ENCODE measurements at regions not wholly inside any gene's neighbourhood (a gene's known extent, or its start where the extent isn't known, plus 50 kb on each side); places are given as distances from the start of the nearest gene placed in this dataset.
"Not testable (repeated sequence)": the region's sequence is repeated elsewhere in the genome, so short reads cannot be mapped to it uniquely, and the experiment has no call there.

GRCh38 chr20:5397393-5397792 is 80.6 kb upstream of the PROKR2 start:
- peaks cover 30 to 50% of the 10 kb centered on the region in 2 donors for H3K27me3 Mint-ChIP-seq
- no peaks in the 10 kb centered on the region for H3K36me3 Mint-ChIP-seq (ENCODE audit: insufficient read depth)
- H3K27ac Mint-ChIP-seq = no peak overlapping the region
- H3K4me1 Mint-ChIP-seq (ENCODE audit: low read depth in 2 of 2) = no peaks in the 10 kb centered on the region
- H3K9me3 Mint-ChIP-seq = no peaks in the 10 kb centered on the region
- no peak for DNase-seq
- no peak for ATAC-seq (replicated peaks)
- H3K4me3 Mint-ChIP-seq = no peak overlapping the region

GRCh38 chr20:5395932-5396727 is 79.4 kb upstream of the PROKR2 start:
- H3K36me3 Mint-ChIP-seq (ENCODE audit: insufficient read depth) = no peaks in the 10 kb centered on the region
- no peak overlapping the region for H3K27ac Mint-ChIP-seq
- H3K4me1 Mint-ChIP-seq (ENCODE audit: low read depth in 2 of 2) = no peaks in the 10 kb centered on the region

GRCh38 chr20:5393218-5393870 is 76.6 kb upstream of the PROKR2 start:
- Mint-ChIP-seq H3K4me3 (no peak overlapping the region), H3K4me1 (ENCODE audit: low read depth in 2 of 2) (no peaks in the 10 kb centered on the region), H3K27me3 (peaks cover 31 to 67% of the 10 kb centered on the region in 2 donors), H3K36me3 (ENCODE audit: insufficient read depth) (no peaks in the 10 kb centered on the region), H3K27ac (no peak overlapping the region), H3K9me3 (no peaks in the 10 kb centered on the region)
- DNase-seq = no peak
- no peak for ATAC-seq (replicated peaks)

More at GRCh38 chr20:5395932-5396727, 79.4 kb upstream of the PROKR2 start:
- ATAC-seq (replicated peaks) = no peak
- Mint-ChIP-seq H3K4me3 (no peak overlapping the region), H3K9me3 (no peaks in the 10 kb centered on the region), H3K27me3 (peaks cover 30 to 62% of the 10 kb centered on the region in 2 donors)
- no peak for DNase-seq

- Mint-ChIP-seq H3K9me3 (no peaks in the 10 kb centered on the region), H3K4me1 (ENCODE audit: low read depth in 2 of 2) (no peaks in the 10 kb centered on the region)
- ATAC-seq (replicated peaks) = no peak
Measured at GRCh38 chr20:5390720-5391119, 74.0 kb upstream of the PROKR2 start.

GRCh38 chr20:5386846-5387245 is 70.1 kb upstream of the PROKR2 start:
- H3K9me3 Mint-ChIP-seq; H3K27ac Mint-ChIP-seq; H3K4me3 Mint-ChIP-seq; DNase-seq; H3K4me1 Mint-ChIP-seq (ENCODE audit: low read depth in 2 of 2); ATAC-seq (replicated peaks); H3K36me3 Mint-ChIP-seq (ENCODE audit: insufficient read depth): not testable (repeated sequence)
- H3K27me3 Mint-ChIP-seq = peaks cover 41 to 51% of the 10 kb centered on the region in 2 donors

More at GRCh38 chr20:5390720-5391119, 74.0 kb upstream of the PROKR2 start:
- H3K27me3 Mint-ChIP-seq = peaks cover 34 to 62% of the 10 kb centered on the region in 2 donors
- no peaks in the 10 kb centered on the region for H3K36me3 Mint-ChIP-seq (ENCODE audit: insufficient read depth)
- no peak overlapping the region for H3K27ac Mint-ChIP-seq
- H3K4me3 Mint-ChIP-seq = no peak overlapping the region
- no peak for DNase-seq

GRCh38 chr20:5381527-5381926 is 64.8 kb upstream of the PROKR2 start:
- not testable (repeated sequence) for H3K9me3 Mint-ChIP-seq; H3K27ac Mint-ChIP-seq; H3K36me3 Mint-ChIP-seq (ENCODE audit: insufficient read depth); H3K4me3 Mint-ChIP-seq; H3K4me1 Mint-ChIP-seq (ENCODE audit: low read depth in 2 of 2); ATAC-seq (replicated peaks); DNase-seq
- H3K27me3 Mint-ChIP-seq = peaks cover 37 to 43% of the 10 kb centered on the region in 2 donors

GRCh38 chr20:5377484-5377883 is 60.7 kb upstream of the PROKR2 start:
- no peak for ATAC-seq (replicated peaks)
- Mint-ChIP-seq H3K36me3 (ENCODE audit: insufficient read depth) (peaks cover 2% of the 10 kb centered on the region), H3K27ac (no peak overlapping the region)

GRCh38 chr20:5376228-5376627 is 59.5 kb upstream of the PROKR2 start:
- Mint-ChIP-seq H3K9me3 (no peaks in the 10 kb centered on the region), H3K36me3 (ENCODE audit: insufficient read depth) (peaks cover 2% of the 10 kb centered on the region), H3K27ac (no peak overlapping the region), H3K4me1 (ENCODE audit: low read depth in 2 of 2) (no peaks in the 10 kb centered on the region), H3K27me3 (peaks cover 34 to 47% of the 10 kb centered on the region in 2 donors), H3K4me3 (no peak overlapping the region)
- no peak for DNase-seq
- ATAC-seq (replicated peaks) = no peak

More at GRCh38 chr20:5377484-5377883, 60.7 kb upstream of the PROKR2 start:
- Mint-ChIP-seq H3K27me3 (peaks cover 36 to 38% of the 10 kb centered on the region in 2 donors), H3K9me3 (no peaks in the 10 kb centered on the region), H3K4me3 (no peak overlapping the region), H3K4me1 (ENCODE audit: low read depth in 2 of 2) (no peaks in the 10 kb centered on the region)
- DNase-seq = no peak

GRCh38 chr20:5374171-5374570 is 57.4 kb upstream of the PROKR2 start:
- peaks cover 2% of the 10 kb centered on the region for H3K36me3 Mint-ChIP-seq (ENCODE audit: insufficient read depth)
- H3K9me3 Mint-ChIP-seq = no peaks in the 10 kb centered on the region
- peaks cover 0 to 4% of the 10 kb centered on the region in 2 donors for H3K4me1 Mint-ChIP-seq (ENCODE audit: low read depth in 2 of 2)
- H3K4me3 Mint-ChIP-seq = no peak overlapping the region
- H3K27ac Mint-ChIP-seq = no peak overlapping the region
- peaks cover 43 to 56% of the 10 kb centered on the region in 2 donors for H3K27me3 Mint-ChIP-seq
- ATAC-seq (replicated peaks) (no peak), DNase-seq (no peak)

- H3K27me3 Mint-ChIP-seq = peaks cover 50 to 61% of the 10 kb centered on the region in 2 donors
- peaks cover 0 to 4% of the 10 kb centered on the region in 2 donors for H3K4me1 Mint-ChIP-seq (ENCODE audit: low read depth in 2 of 2)
- H3K4me3 Mint-ChIP-seq = no peak overlapping the region
- peaks cover 2% of the 10 kb centered on the region for H3K36me3 Mint-ChIP-seq (ENCODE audit: insufficient read depth)
- H3K9me3 Mint-ChIP-seq = no peaks in the 10 kb centered on the region
- DNase-seq (no peak), ATAC-seq (replicated peaks) (no peak)
- no peak overlapping the region for H3K27ac Mint-ChIP-seq
Measured at GRCh38 chr20:5372371-5372770, 55.6 kb upstream of the PROKR2 start.

GRCh38 chr20:5369629-5370028 is 52.9 kb upstream of the PROKR2 start:
- no peak overlapping the region for H3K27ac Mint-ChIP-seq
- peaks cover 47 to 53% of the 10 kb centered on the region in 2 donors for H3K27me3 Mint-ChIP-seq

More at GRCh38 chr20:5369629-5370028, 52.9 kb upstream of the PROKR2 start:
- Mint-ChIP-seq H3K4me3 (no peak overlapping the region), H3K36me3 (ENCODE audit: insufficient read depth) (peaks cover 2% of the 10 kb centered on the region), H3K4me1 (ENCODE audit: low read depth in 2 of 2) (peaks cover 0 to 4% of the 10 kb centered on the region in 2 donors), H3K9me3 (peaks cover under 1% of the 10 kb centered on the region in 2 donors)
- no peak for DNase-seq
- no peak for ATAC-seq (replicated peaks)
